H1 (cell line): ENCODE measurements at regions not wholly inside any gene's neighbourhood (a gene's known extent, or its start where the extent isn't known, plus 50 kb on each side); places are given as distances from the start of the nearest gene placed in this dataset.

Experiments used
- CTCF ChIA-PET: fragments of 300-600 bp; sonication (Branson Sonifier 250); formaldehyde crosslinking; loops from one replicate; lab custom pipeline; 2021; ENCODE audit not compliant: partially characterized antibody; lab: Charles Lee
- POLR2A ChIA-PET: fragments of 300-600 bp; sonication (Branson Sonifier 250); formaldehyde crosslinking; loops from one replicate; lab custom pipeline; 2021; ENCODE audit warnings: inconsistent platforms; ENCODE audit not compliant: partially characterized antibody; lab: Charles Lee
- DNase-seq, 2 experiments: peaks; one replicate each; pipeline versions ENCODE4 v3.0.0 to v3.0.0-alpha.2; 2010 to 2022; ENCODE audit warnings: low spot score in 2 of 2, low read depth in 1 of 2, mixed read lengths in 1 of 2
- FAIRE-seq: peaks from 2 replicates; lab custom pipeline; 2011; peaks lifted over from hg19 to GRCh38; lab: Jason Lieb, UNC
- H2AFZ ChIP-seq: 2 replicates; pipeline ENCODE4 v1.8.1; 2012; ENCODE audit warnings: low read length, inconsistent platforms
- H2AK5ac ChIP-seq: 2 replicates; pipeline ENCODE4 v1.6.1; 2013; ENCODE audit warnings: low read depth, low read length
- H2BK120ac ChIP-seq: replicated peaks from 2 replicates; pipeline ENCODE3; 2013; ENCODE audit warnings: low read depth, low read length, inconsistent platforms
- H2BK12ac ChIP-seq: 2 replicates; pipeline ENCODE4 v1.6.1; 2013; ENCODE audit warnings: low read depth, low read length
- H2BK15ac ChIP-seq: 2 replicates; pipeline ENCODE4 v1.6.1; 2013; ENCODE audit warnings: low read length
- H2BK20ac ChIP-seq: 2 replicates; pipeline ENCODE4 v1.6.1; 2013; ENCODE audit warnings: low read length
- H2BK5ac ChIP-seq: 2 replicates; pipeline ENCODE4 v1.6.1; 2013; ENCODE audit warnings: low read depth, low read length
- H3K14ac ChIP-seq: 2 replicates; pipeline ENCODE4 v1.6.1; 2013; ENCODE audit warnings: inconsistent platforms; ENCODE audit not compliant: insufficient read length
- H3K18ac ChIP-seq: 2 replicates; pipeline ENCODE4 v1.6.1; 2013; ENCODE audit warnings: low read length; ENCODE audit errors: extremely low read depth
- H3K23ac ChIP-seq: 2 replicates; pipeline ENCODE4 v1.6.1; 2013; ENCODE audit warnings: inconsistent platforms; ENCODE audit not compliant: insufficient read length
- H3K23me2 ChIP-seq: 2 replicates; pipeline ENCODE4 v1.6.1; 2013; ENCODE audit warnings: low read depth, low read length
- H3K27ac ChIP-seq: 2 replicates; pipeline ENCODE4 v1.6.1; 2011; ENCODE audit warnings: low read depth, low read length, inconsistent platforms
- H3K27me3 ChIP-seq, 4 experiments: replicated peaks in 1 of 4; 1 replicate in 1 of 4; 2 replicates in 3 of 4; pipeline versions ENCODE4 v1.6.1 to v1.8.1; 2011 to 2013; ENCODE audit warnings: low read length in 3 of 4, mild to moderate bottlenecking in 3 of 4, inconsistent platforms in 2 of 4, mixed read lengths in 2 of 4, moderate library complexity in 1 of 4; ENCODE audit not compliant: control insufficient read depth in 3 of 4, insufficient read depth in 3 of 4; ENCODE audit errors: extremely low read depth in 1 of 4
- H3K36me3 ChIP-seq, 4 experiments: 2 replicates each; pipeline versions ENCODE4 v1.6.1 to v1.8.1; 2011 to 2013; ENCODE audit warnings: mild to moderate bottlenecking in 4 of 4, low read length in 3 of 4, moderate library complexity in 2 of 4, control low read depth in 1 of 4, inconsistent platforms in 1 of 4; ENCODE audit not compliant: insufficient read depth in 4 of 4, control insufficient read depth in 2 of 4
- H3K4ac ChIP-seq: replicated peaks from 2 replicates; pipeline ENCODE3; 2013; ENCODE audit warnings: low read length, low read depth, mixed read lengths, inconsistent platforms; ENCODE audit not compliant: insufficient read length
- H3K4me1 ChIP-seq, 4 experiments: replicated peaks in 1 of 4; 1 replicate in 1 of 4; 2 replicates in 3 of 4; pipeline versions ENCODE4 v1.6.1 to v1.8.1; 2011 to 2013; ENCODE audit warnings: low read length in 3 of 4, inconsistent platforms in 2 of 4, mixed read lengths in 1 of 4; ENCODE audit not compliant: insufficient read depth in 4 of 4, control insufficient read depth in 3 of 4
- H3K4me2 ChIP-seq, 2 experiments: 2 replicates each; pipeline versions ENCODE4 v1.6.1 to v1.8.1; 2011 to 2013; ENCODE audit warnings: low read depth in 2 of 2, low read length in 2 of 2, control low read depth in 1 of 2, inconsistent platforms in 1 of 2, mild to moderate bottlenecking in 1 of 2; ENCODE audit not compliant: insufficient read depth in 1 of 2
- H3K4me3 ChIP-seq, 4 experiments: fragments of 200-600, 300-600 bp in 1 of 4; sonication (generic), shearing (Covaris generic), sonication (Bioruptor Twin) in 1 of 4; 2 replicates each; pipeline versions ENCODE4 v1.5.1 to v1.8.1; 2011 to 2016; ENCODE audit warnings: low read length in 4 of 4, low read depth in 3 of 4, control low read depth in 2 of 4, inconsistent platforms in 2 of 4, mild to moderate bottlenecking in 2 of 4, mixed read lengths in 1 of 4, moderate library complexity in 1 of 4; ENCODE audit not compliant: insufficient read depth in 2 of 4; ENCODE audit errors: extremely low read depth in 1 of 4
- H3K56ac ChIP-seq: replicated peaks from 2 replicates; pipeline ENCODE3; 2013; ENCODE audit warnings: low read depth, mild to moderate bottlenecking, mixed read lengths, low read length, inconsistent platforms; ENCODE audit not compliant: insufficient read length
- H3K79me1 ChIP-seq: 2 replicates; pipeline ENCODE4 v1.6.1; 2013; ENCODE audit warnings: low read depth, low read length, control low read depth
- H3K79me2 ChIP-seq, 2 experiments: 2 replicates each; pipeline versions ENCODE4 v1.6.1 to v1.8.1; 2012 to 2013; ENCODE audit warnings: low read length in 2 of 2, mild to moderate bottlenecking in 2 of 2, inconsistent platforms in 1 of 2; ENCODE audit not compliant: insufficient read depth in 2 of 2, control insufficient read depth in 1 of 2
- H3K9ac ChIP-seq, 4 experiments: replicated peaks in 1 of 4; 1 replicate in 1 of 4; 2 replicates in 3 of 4; pipeline versions ENCODE4 v1.6.1 to v1.8.1; 2011 to 2013; ENCODE audit warnings: low read depth in 3 of 4, low read length in 3 of 4, control low read depth in 2 of 4, mild to moderate bottlenecking in 2 of 4, moderate library complexity in 2 of 4, inconsistent platforms in 1 of 4; ENCODE audit errors: extremely low read depth in 1 of 4
- H3K9me3 ChIP-seq, 2 experiments: 2 replicates each; pipeline versions ENCODE4 v1.6.1 to v1.8.1; 2012 to 2013; ENCODE audit warnings: mild to moderate bottlenecking in 2 of 2, moderate library complexity in 2 of 2, control low read depth in 1 of 2, inconsistent platforms in 1 of 2, low read depth in 1 of 2, low read length in 1 of 2, mixed read lengths in 1 of 2; ENCODE audit not compliant: insufficient read depth in 2 of 2
- H4K20me1 ChIP-seq, 2 experiments: replicated peaks in 1 of 2; 2 replicates each; pipeline versions ENCODE3 to v1.8.1; 2011 to 2013; ENCODE audit warnings: inconsistent platforms in 2 of 2, low read length in 2 of 2, mild to moderate bottlenecking in 1 of 2; ENCODE audit not compliant: insufficient read depth in 2 of 2, control insufficient read depth in 1 of 2
- H4K5ac ChIP-seq: 2 replicates; pipeline ENCODE4 v1.6.1; 2013; ENCODE audit warnings: low read length, low read depth, mixed read lengths, inconsistent platforms; ENCODE audit not compliant: insufficient read length
- H4K8ac ChIP-seq: 2 replicates; pipeline ENCODE4 v1.8.0; 2013; ENCODE audit warnings: mild to moderate bottlenecking, moderate library complexity, low read length, inconsistent platforms; ENCODE audit not compliant: insufficient read depth; ENCODE audit errors: extremely low read depth
- H4K91ac ChIP-seq: replicated peaks from 2 replicates; pipeline ENCODE3; 2013; ENCODE audit warnings: low read length, mixed read lengths, inconsistent platforms; ENCODE audit not compliant: insufficient read length
- KDM5A ChIP-seq: fragments of 200-600 bp; IDR thresholded peaks from 2 replicates; pipeline ENCODE4 v1.7.1; 2012; ENCODE audit warnings: mild to moderate bottlenecking, low read length, inconsistent platforms, mixed read lengths
- NRF1 ChIP-seq: IDR thresholded peaks from 2 replicates; pipeline ENCODE4 v1.6.1; 2011; ENCODE audit warnings: mild to moderate bottlenecking, low read depth, low read length, improper control_type of control experiment
- RNF2 ChIP-seq: fragments of 200-900, 300-1000 bp; sonication (generic); IDR thresholded peaks from 2 replicates; pipeline ENCODE4 v1.7.1; 2016; ENCODE audit warnings: borderline replicate concordance, low read depth, mild to moderate bottlenecking, antibody characterized with exemption, low read length; ENCODE audit not compliant: poor library complexity, severe bottlenecking; ENCODE audit errors: missing control alignments
- SIX5 ChIP-seq: IDR thresholded peaks from 2 replicates; pipeline ENCODE4 v1.6.1; 2011; ENCODE audit warnings: mild to moderate bottlenecking, low read depth, low read length
- SP4 ChIP-seq: IDR thresholded peaks from 2 replicates; pipeline ENCODE4 v1.6.1; 2012; ENCODE audit warnings: low read length, inconsistent platforms
- YY1 ChIP-seq: IDR thresholded peaks from 2 replicates; pipeline ENCODE4 v1.6.1; 2011; ENCODE audit warnings: low read depth, mild to moderate bottlenecking, low read length
- WGBS, 2 experiments: shearing (Covaris generic) in 1 of 2; methylation state at CpG; one replicate each; pipeline versions ENCODE4 v1.1.6 to v1.1.7; 2013 to 2015; ENCODE audit warnings: low lambda C conversion rate in 2 of 2, mixed read lengths in 2 of 2, inconsistent platforms in 1 of 2, low coverage in 1 of 2, missing lambda C conversion rate in 1 of 2; ENCODE audit not compliant: insufficient replicate concordance in 2 of 2, insufficient coverage in 1 of 2, insufficient read length in 1 of 2; ENCODE audit errors: extremely low coverage in 1 of 2, missing lambda C conversion rate in 1 of 2; 5-methylcytosine and 5-hydroxymethylcytosine counted together
- TF ChIP-seq, protein P1 (sequence below): IDR thresholded peaks from 2 replicates; pipeline ENCODE4 v1.6.1; 2011; ENCODE audit warnings: low read length, improper control_type of control experiment
- TF ChIP-seq, protein P2 (sequence below), 3 experiments: IDR thresholded peaks; 1 replicate in 2 of 3; 2 replicates in 1 of 3; pipeline versions ENCODE4 v1.5.1 to v1.6.1; 2011; ENCODE audit warnings: low read length in 3 of 3, mild to moderate bottlenecking in 3 of 3, inconsistent platforms in 2 of 3, low read depth in 1 of 3, moderate library complexity in 1 of 3; ENCODE audit not compliant: insufficient read depth in 1 of 3; ENCODE audit errors: control extremely low read depth in 1 of 3

DNA sequence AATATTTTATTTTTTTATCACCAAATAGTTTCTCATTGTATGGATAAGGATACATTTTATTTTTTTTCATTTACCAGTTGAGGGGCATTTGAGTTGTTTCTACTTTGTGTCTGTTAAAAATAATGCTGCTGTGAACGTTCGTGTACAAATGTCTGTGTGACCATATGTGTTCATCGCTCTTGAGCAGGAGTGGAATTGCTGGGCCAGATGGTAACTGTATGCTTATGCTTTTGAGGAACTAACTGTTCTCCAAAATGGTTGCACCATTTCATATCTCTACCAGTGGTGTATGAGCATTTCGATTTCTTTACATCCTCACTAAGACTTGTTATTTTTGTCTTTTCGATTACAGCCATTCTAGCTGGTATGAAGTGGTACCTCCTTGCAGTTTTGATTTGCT is 212.5 kb upstream of the N4BP1 start:
- no peak overlapping the region for H3K4me3 ChIP-seq
- H3K23me2 ChIP-seq: no peaks in the 10 kb centered on the region
- H3K9ac ChIP-seq: no peak overlapping the region
- H2AK5ac ChIP-seq: no peak overlapping the region
- no peak overlapping the region for H3K14ac ChIP-seq
- TF ChIP-seq SIX5: no peak
- TF ChIP-seq YY1: no peak
- no peak for TF ChIP-seq SP4
- TF ChIP-seq, protein P1, sequence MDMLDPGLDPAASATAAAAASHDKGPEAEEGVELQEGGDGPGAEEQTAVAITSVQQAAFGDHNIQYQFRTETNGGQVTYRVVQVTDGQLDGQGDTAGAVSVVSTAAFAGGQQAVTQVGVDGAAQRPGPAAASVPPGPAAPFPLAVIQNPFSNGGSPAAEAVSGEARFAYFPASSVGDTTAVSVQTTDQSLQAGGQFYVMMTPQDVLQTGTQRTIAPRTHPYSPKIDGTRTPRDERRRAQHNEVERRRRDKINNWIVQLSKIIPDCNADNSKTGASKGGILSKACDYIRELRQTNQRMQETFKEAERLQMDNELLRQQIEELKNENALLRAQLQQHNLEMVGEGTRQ: no peak
- no peak for TF ChIP-seq NRF1
- TF ChIP-seq, protein P2, sequence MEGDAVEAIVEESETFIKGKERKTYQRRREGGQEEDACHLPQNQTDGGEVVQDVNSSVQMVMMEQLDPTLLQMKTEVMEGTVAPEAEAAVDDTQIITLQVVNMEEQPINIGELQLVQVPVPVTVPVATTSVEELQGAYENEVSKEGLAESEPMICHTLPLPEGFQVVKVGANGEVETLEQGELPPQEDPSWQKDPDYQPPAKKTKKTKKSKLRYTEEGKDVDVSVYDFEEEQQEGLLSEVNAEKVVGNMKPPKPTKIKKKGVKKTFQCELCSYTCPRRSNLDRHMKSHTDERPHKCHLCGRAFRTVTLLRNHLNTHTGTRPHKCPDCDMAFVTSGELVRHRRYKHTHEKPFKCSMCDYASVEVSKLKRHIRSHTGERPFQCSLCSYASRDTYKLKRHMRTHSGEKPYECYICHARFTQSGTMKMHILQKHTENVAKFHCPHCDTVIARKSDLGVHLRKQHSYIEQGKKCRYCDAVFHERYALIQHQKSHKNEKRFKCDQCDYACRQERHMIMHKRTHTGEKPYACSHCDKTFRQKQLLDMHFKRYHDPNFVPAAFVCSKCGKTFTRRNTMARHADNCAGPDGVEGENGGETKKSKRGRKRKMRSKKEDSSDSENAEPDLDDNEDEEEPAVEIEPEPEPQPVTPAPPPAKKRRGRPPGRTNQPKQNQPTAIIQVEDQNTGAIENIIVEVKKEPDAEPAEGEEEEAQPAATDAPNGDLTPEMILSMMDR (IDR thresholded peaks at IDR 0.05; ENCODE audit: control extremely low read depth in 1 of 3, insufficient read depth in 1 of 3, low read depth in 1 of 3, low read length in 3 of 3): no peak
- TF ChIP-seq RNF2: no peak
- TF ChIP-seq KDM5A: no peak
- no peak overlapping the region for H3K4me2 ChIP-seq
- H3K36me3 ChIP-seq: no peaks in the 10 kb centered on the region
- no peak overlapping the region for H2AFZ ChIP-seq
- H3K27ac ChIP-seq: no peak overlapping the region
- no peak overlapping the region for H2BK20ac ChIP-seq
- no peak overlapping the region for H2BK15ac ChIP-seq
- CTCF ChIA-PET: interaction anchor here (1.3 kb wide), 1 partner anchor 9 kb away, joined by 4 read pairs; no protein-coding TSS in a partner anchor
- no peak overlapping the region for H2BK120ac ChIP-seq
- H3K4me1 ChIP-seq: no peaks in the 10 kb centered on the region; a peak in 1 of 7 replicates
- no peak overlapping the region for H4K8ac ChIP-seq
- no peaks in the 10 kb centered on the region for H3K79me2 ChIP-seq
- no peak for DNase-seq
- H3K27me3 ChIP-seq: no peaks in the 10 kb centered on the region
- WGBS, 2 experiments: 86% methylated on average over 5 of the region's 5 CpGs; no CpG with 5 or more reads in 1 of the 2 experiments
- no peak overlapping the region for H3K18ac ChIP-seq
- H3K23ac ChIP-seq: no peak overlapping the region
- POLR2A ChIA-PET: no interaction called here
- H3K79me1 ChIP-seq: no peaks in the 10 kb centered on the region
- no peak overlapping the region for H3K4ac ChIP-seq
- no peak for FAIRE-seq
- no peak overlapping the region for H4K5ac ChIP-seq
- H4K91ac ChIP-seq: no peak overlapping the region
- no peak overlapping the region for H2BK12ac ChIP-seq
- H3K9me3 ChIP-seq: no peaks in the 10 kb centered on the region
- H2BK5ac ChIP-seq: no peak overlapping the region
- no peak overlapping the region for H3K56ac ChIP-seq
- no peaks in the 10 kb centered on the region for H4K20me1 ChIP-seq
